GM21515 (cell line): ENCODE measurements at regions not wholly inside any gene's neighbourhood (a gene's known extent, or its start where the extent isn't known, plus 50 kb on each side); places are given as distances from the start of the nearest gene placed in this dataset.
"Not testable (repeated sequence)": the region's sequence is repeated elsewhere in the genome, so short reads cannot be mapped to it uniquely, and the experiment has no call there.

ENCODE experiments used
- ATAC-seq: cut with Tn5 transposase; IDR thresholded peaks from one replicate; pipeline ENCODE4 v1.9.1; 2021; ENCODE audit not compliant: unreplicated experiment

DNA sequence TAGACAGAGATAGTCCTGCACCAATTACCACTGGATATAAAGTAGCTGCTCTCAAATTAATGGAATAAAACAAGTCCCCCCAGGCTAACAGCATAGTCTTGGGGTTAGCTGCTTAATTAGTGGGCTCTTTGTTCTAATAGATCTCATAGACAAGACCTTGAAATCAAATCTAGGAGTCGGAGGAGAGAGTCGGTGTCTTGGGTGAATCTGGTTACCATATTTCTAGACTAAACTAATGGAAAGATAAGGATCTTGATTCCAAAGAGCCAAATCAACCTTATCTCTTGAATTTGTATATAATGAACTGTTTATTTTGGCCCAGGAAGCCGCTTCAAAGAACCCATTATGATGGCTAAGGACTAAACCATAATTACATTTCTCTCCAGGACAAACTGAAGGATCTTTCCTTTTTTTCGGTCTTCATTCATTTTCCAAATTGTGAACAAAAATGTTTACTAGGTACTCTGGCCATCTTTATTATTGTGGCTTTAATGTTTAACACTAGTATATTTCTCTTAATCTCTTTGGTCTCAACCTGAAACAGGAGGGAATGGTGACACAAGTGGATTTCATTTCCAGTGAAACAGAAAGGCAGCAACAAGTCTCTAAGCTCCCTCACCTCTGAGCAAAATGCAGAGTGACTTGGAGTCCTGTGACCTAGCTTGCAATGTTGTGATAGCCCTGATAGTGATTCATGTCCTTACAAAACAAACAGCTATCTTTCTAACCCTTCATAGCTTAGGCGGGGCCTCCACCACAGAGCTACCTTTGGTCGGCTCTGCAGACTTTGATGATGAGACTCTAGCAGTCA lies 137.9 kb upstream of the PARD3B start:
- ATAC-seq = no peak

- ATAC-seq = not testable (repeated sequence)
Measured at GRCh38 chr2:204412782-204413181, 132.5 kb upstream of the PARD3B start.

- no peak for ATAC-seq
Measured at GRCh38 chr2:204415406-204416181, 129.7 kb upstream of the PARD3B start.

DNA sequence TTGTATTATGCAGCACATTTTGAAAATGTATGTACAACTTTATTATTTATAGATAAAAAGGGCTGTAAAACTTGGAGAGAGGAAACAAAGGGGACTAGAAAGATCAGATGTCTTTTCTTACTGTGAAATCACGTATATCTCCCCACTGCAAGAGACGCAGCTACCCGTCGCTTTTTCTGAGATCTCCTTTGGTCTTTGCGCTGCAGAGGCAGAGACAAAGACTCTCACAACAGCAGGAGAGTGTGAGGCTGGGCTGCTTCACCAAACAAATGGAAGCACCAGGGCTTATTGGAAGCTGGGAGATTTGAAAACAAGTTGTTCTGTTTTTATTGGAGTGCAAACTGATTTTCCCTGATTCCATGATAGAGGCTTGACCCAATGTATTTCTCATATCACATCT lies 129.0 kb upstream of the PARD3B start:
- ATAC-seq = no peak

DNA sequence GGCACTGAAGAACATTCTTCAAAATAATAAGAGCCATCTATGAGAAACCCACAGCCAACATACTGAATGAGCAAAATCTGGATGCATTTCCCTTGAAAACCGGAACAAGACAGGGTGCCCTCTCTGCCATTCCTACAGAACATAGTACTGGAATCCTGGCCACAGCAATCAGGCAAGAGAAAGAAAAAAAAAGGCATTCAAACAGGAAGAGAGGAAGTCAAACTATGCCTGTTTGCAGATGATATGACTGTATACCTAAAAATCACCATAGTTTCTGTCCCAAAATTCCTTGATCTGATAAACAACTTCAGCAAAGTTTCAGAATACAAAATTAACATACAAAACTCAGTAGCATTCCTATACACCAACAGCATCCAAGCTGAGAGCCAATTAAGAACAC lies 119.5 kb upstream of the PARD3B start:
- no peak for ATAC-seq

DNA sequence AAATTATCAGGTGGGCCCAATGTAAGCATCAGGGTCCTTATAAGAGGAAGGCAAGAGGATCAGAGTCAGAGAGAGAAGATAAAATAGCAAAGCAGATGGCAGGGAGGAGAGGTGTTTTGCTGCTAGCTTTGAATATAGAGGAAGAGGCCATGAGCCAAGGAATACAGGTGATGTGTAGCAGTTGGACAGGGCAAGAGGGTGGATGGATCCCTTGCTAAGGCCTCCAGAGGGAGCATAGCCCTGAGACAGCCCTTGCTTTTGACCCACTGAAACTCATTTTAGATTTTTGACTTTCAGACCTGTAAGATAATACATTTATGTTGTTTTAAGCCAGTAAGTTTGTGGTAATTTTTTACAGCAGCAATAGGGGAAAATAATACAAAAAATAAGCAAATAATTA lies 116.6 kb upstream of the PARD3B start:
- no peak for ATAC-seq

DNA sequence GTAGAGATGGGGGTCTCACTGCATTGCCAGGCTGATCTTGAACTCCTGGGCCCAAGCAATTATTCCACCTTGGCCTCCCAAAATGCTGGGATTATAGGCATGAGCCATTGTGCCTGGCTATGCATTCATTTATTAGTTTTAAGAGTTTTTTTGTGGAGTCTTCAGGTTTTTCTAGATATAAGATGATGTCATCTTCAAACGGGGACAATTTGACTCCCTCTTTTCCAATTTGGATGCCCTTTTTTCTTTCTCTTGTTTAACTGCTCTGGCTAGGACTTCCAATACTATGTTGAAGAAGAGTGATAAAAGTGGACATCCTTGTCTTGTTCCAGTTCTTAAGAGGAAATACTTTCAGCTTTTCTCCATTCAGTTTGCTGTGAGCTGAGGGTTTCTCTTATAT lies 113.7 kb upstream of the PARD3B start:
- ATAC-seq = no peak

GRCh38 chr2:204432196-204432595 lies 113.1 kb upstream of the PARD3B start:
- ATAC-seq = no peak

GRCh38 chr2:204434660-204435462 lies 110.4 kb upstream of the PARD3B start:
- no peak for ATAC-seq

- ATAC-seq = no peak
Measured at GRCh38 chr2:204436230-204436629, 109.0 kb upstream of the PARD3B start.

GRCh38 chr2:204437408-204437807 lies 107.9 kb upstream of the PARD3B start:
- no peak for ATAC-seq

GRCh38 chr2:204437815-204438756 lies 107.2 kb upstream of the PARD3B start:
- no peak for ATAC-seq

DNA sequence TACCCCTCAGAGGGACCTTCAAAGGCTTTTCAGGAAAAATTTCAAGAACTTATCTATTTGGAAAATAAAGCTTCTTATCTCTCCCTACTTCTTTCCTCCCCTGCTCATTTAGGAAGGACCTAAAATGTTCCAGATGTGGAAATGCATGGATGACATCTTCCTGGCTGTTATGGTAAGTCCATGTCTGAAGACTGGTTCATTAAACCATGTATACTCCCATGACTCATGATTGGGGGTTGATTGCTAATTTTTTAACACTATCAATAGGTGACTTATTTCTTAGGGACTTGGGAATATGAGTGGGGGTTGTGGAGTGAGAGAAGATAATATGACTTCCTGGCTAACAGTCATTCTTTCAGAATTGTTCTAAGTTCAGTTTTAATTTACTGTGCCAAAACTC lies 104.0 kb upstream of the PARD3B start:
- no peak for ATAC-seq

DNA sequence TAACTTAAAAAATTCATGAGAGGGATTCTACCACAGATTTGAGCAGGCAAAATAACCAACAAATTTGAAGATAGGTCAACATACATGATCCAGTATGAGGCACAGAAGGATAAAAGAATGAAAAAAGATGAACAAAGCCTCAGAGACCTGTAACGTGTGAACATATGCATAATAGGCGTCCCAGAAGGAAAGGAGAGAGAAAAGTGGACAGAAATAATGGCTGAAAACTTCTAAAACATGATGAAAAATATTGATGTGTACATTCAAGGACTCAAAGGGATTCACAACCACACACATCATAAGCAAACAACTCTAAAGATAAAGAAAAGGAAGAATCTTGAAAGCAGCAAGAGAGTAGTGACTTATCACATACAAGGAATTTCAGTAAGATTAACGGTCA lies 100.1 kb upstream of the PARD3B start:
- ATAC-seq = no peak

DNA sequence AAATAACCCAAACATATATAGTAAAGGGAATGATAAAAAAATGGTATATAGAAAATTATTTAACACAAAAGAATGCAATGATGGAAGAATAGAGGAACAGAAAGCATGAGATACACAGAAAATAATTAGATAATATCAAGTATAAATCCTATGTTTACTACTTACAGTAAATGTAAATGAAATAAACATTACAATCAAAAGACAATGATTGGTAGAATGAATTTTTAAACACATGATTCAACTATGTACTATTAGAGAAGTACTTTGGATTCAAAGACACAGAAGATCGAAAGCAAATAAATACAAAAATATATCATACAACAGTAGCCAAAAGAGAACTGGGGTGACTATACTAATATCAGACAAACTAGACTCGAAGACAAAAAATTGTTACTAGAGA lies 97.6 kb upstream of the PARD3B start:
- ATAC-seq = no peak

DNA sequence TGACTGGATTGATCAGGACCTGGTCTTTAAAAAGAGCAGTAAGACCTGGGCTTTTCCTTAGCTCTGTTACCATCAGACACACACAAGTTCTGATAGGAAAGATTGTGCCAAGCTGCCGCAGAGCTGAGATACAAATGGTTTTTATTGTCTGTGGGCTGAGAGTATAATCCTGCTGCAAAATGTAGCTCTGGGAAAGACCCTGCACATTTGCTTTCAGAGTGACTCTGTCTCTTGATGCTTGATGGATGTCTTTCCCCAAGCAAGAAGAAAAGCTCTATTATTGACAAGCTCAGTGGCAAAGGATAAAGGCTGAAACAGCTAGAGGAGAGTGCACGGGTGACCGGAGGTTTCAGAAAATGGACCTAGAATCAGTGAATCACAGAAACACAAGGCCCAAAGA lies 95.3 kb upstream of the PARD3B start:
- ATAC-seq = no peak

GRCh38 chr2:204451766-204452165 lies 93.5 kb upstream of the PARD3B start:
- no peak for ATAC-seq

- no peak for ATAC-seq
Measured at GRCh38 chr2:204452464-204453023, 92.7 kb upstream of the PARD3B start.

DNA sequence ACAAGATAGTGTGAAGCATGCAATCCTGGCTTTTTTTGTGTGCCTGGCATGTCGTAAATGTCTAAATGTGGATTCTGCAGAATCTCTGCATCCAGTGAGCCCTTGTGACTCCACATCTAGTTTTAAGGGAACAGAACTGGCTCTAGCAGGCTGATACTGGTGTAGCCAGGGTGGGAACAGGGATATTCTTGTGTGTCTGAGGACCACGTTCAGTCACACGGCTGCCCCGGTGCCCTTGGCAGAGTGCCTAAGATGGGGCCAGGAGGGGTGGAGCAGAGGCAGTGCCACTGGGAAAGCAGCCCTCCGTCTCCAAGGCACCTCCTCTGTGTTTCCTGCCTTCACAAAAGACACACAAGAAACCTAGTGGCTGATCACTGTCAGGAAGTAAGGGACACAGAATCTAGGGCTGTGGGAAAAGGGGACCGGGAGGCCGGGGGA lies 91.5 kb upstream of the PARD3B start:
- ATAC-seq = no peak
